ENCODE measurements at regions not wholly inside any gene's neighbourhood (a gene's known extent, or its start where the extent isn't known, plus 50 kb on each side); places are given as distances from the start of the nearest gene placed in this dataset.

DNA sequence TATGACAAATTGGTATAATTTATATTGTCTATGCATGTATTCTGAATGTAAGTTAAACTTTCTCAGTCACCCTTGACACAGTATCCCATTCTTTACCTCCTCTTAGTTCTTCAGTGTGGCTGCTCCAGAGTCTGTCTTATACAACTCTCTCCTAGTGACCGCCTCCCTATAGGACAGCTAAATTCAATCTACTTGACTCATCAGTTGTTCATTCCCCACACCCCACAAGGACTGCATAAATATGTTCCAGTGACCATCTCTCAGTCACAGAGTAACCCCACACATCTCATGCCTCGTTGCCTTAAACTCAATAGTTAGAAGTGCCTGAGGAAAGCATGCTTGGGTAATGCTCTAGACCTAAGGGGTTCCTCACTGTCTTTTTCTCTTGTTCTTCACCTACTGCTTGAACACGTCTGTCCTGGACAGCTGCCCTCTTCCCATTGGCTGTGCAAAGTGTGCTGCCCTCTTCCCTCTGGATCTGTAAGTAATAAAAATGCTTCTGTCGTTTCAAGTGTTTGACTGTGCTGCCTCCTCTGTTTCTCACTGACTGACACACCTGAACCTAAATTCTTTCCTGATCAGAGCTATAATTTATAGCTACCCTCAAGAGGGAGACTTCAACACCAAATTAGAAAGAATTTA is 494.6 kb upstream of the GRM3 start:
- TF ChIP-seq, protein P1, sequence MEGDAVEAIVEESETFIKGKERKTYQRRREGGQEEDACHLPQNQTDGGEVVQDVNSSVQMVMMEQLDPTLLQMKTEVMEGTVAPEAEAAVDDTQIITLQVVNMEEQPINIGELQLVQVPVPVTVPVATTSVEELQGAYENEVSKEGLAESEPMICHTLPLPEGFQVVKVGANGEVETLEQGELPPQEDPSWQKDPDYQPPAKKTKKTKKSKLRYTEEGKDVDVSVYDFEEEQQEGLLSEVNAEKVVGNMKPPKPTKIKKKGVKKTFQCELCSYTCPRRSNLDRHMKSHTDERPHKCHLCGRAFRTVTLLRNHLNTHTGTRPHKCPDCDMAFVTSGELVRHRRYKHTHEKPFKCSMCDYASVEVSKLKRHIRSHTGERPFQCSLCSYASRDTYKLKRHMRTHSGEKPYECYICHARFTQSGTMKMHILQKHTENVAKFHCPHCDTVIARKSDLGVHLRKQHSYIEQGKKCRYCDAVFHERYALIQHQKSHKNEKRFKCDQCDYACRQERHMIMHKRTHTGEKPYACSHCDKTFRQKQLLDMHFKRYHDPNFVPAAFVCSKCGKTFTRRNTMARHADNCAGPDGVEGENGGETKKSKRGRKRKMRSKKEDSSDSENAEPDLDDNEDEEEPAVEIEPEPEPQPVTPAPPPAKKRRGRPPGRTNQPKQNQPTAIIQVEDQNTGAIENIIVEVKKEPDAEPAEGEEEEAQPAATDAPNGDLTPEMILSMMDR (IDR thresholded peaks at IDR 0.05) = no peak
- no peak for TF ChIP-seq POLR2A (IDR thresholded peaks at IDR 0.05)
- H3K36me3 ChIP-seq (ENCODE audit: low read depth, missing control alignments) = no peaks in the 10 kb centered on the region
- intact Hi-C loops (cut with DNase I; ENCODE audit: low total_unique reads) = no loop called here
- no peak for DNase-seq
- H3K9me3 ChIP-seq = no peaks in the 10 kb centered on the region
- H3K4me3 ChIP-seq = no peak overlapping the region
- H3K27ac ChIP-seq = no peak overlapping the region
- no peaks in the 10 kb centered on the region for H3K27me3 ChIP-seq
- no peaks in the 10 kb centered on the region for H3K4me1 ChIP-seq
- WGBS, 2 donors = 51 to 60% methylated on average over 4 of the region's 4 CpGs

DNA sequence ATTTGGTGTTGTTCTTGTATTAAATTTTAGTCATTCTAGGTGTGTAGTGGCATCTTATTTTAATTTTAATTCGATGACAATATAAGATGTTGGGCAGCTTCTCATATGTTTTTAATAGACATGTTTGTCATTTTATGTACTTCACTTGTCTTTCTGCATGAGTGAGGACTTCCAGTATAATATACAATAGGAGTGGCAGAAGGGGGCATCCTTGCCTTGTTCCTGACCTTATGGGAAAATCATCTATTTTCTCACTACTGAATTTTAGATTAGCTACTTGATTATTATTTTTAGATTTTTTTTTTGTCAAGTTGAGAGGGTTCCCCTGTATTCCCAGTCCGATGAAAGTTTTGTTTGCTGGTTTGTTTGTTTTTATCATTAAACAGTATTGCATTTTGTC is 495.2 kb upstream of the GRM3 start:
- TF ChIP-seq POLR2A (IDR thresholded peaks at IDR 0.05) = no peak
- TF ChIP-seq, protein P1 (IDR thresholded peaks at IDR 0.05) = no peak
- intact Hi-C loops (cut with DNase I; ENCODE audit: low total_unique reads) = no loop called here
- DNase-seq = no peak
- no peaks in the 10 kb centered on the region for H3K4me1 ChIP-seq
- no peaks in the 10 kb centered on the region for H3K9me3 ChIP-seq
- H3K27ac ChIP-seq = no peak overlapping the region
- no peaks in the 10 kb centered on the region for H3K27me3 ChIP-seq
- 65 to 71% methylated on average over 2 of the region's 2 CpGs for WGBS, 2 donors
- no peaks in the 10 kb centered on the region for H3K36me3 ChIP-seq (ENCODE audit: low read depth, missing control alignments)
- H3K4me3 ChIP-seq = no peak overlapping the region

DNA sequence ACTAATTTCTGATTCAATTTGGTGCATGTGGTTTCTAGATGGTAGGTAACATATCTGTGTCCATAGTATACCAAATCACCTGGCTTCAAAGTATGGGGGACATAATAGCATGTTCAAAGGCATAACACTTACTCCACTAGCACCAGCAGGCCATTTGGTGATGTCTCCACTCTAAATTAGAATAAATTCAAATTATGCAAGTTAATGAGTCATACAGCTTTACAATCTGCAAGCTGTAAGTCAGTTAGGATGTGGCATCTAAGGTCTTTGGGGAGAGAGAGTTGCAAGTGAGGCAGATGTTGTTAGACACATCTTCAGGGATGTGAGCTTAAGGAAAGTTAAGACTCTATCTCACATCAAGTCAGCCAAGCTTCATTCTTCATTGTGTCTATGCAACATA is 506.4 kb upstream of the GRM3 start:
- no peaks in the 10 kb centered on the region for H3K4me1 ChIP-seq
- intact Hi-C loops (cut with DNase I; ENCODE audit: low total_unique reads) = no loop called here
- no peak overlapping the region for H3K27ac ChIP-seq
- H3K36me3 ChIP-seq (ENCODE audit: low read depth, missing control alignments) = no peaks in the 10 kb centered on the region
- DNase-seq = no peak
- H3K4me3 ChIP-seq = no peak overlapping the region
- no peaks in the 10 kb centered on the region for H3K9me3 ChIP-seq
- H3K27me3 ChIP-seq = no peaks in the 10 kb centered on the region
- TF ChIP-seq, protein P1 (IDR thresholded peaks at IDR 0.05) = no peak
- TF ChIP-seq POLR2A (IDR thresholded peaks at IDR 0.05) = no peak

DNA sequence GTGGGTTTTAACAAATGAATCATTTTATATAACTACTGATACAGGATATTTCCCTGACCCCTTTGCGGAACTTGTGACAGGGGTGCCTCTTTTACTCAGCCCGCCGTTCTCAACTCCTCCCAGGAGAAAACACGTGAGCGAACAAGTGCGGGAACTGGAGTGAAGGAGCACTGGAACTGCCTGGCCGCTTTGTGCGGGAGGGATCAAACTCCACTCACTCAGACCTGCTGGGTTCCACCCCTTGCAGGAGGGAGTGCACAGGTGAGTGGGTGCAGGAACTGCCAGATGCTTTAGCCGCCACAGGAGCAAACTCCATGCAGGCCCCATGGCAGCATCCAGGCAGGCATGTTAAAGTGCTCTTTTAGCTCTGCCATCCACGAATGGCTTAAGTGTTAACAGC is 513.4 kb upstream of the GRM3 start:
- Histone ChIP-seq H3K27me3 (no peaks in the 10 kb centered on the region), H3K36me3 (ENCODE audit: low read depth, missing control alignments) (no peaks in the 10 kb centered on the region), H3K4me3 (no peak overlapping the region), H3K4me1 (no peaks in the 10 kb centered on the region), H3K9me3 (no peaks in the 10 kb centered on the region), H3K27ac (no peak overlapping the region)
- intact Hi-C loops (cut with DNase I; ENCODE audit: low total_unique reads) = no loop called here
- TF ChIP-seq, protein P1 (IDR thresholded peaks at IDR 0.05) = no peak
- TF ChIP-seq POLR2A (IDR thresholded peaks at IDR 0.05) = no peak
- 59 to 80% methylated on average over 9 to 10 of the region's 10 CpGs for WGBS, 2 donors
- DNase-seq = no peak

DNA sequence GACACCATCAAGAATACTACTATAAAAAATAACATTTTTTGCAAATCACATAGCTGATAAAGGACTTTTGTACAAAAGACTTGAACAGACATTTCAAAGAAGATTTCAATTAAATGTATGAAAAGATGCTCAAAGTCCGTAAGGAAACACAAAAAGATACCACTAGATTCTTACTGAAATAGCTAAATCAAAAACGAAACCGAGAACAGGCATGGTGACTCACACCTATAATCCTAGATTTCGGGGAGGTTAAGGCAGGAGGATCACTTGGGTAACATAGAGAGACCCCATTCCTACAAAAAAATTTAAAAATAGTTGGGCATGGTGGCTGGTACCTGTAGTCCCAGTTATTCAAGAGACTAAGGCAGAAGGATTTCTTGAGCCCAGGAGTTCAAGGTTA is 520.2 kb upstream of the GRM3 start:
- Histone ChIP-seq H3K27me3 (no peaks in the 10 kb centered on the region), H3K27ac (no peak overlapping the region), H3K4me3 (no peak overlapping the region), H3K4me1 (no peaks in the 10 kb centered on the region), H3K36me3 (ENCODE audit: low read depth, missing control alignments) (no peaks in the 10 kb centered on the region), H3K9me3 (no peaks in the 10 kb centered on the region)
- DNase-seq = no peak
- WGBS, 2 donors = 95 to 96% methylated on average over 4 of the region's 4 CpGs
- intact Hi-C loops (cut with DNase I; ENCODE audit: low total_unique reads) = no loop called here
- TF ChIP-seq, protein P1 (IDR thresholded peaks at IDR 0.05) = no peak
- no peak for TF ChIP-seq POLR2A (IDR thresholded peaks at IDR 0.05)
